HG03135 (cell line): ENCODE measurements at regions not wholly inside any gene's neighbourhood (a gene's known extent, or its start where the extent isn't known, plus 50 kb on each side); places are given as distances from the start of the nearest gene placed in this dataset.
"Not testable (repeated sequence)": the region's sequence is repeated elsewhere in the genome, so short reads cannot be mapped to it uniquely, and the experiment has no call there.

ENCODE experiments used
- ATAC-seq: cut with Tn5 transposase; IDR thresholded peaks from one replicate; pipeline ENCODE4 v1.9.1; 2021; ENCODE audit warnings: mild to moderate bottlenecking, moderate library complexity; ENCODE audit not compliant: unreplicated experiment

DNA sequence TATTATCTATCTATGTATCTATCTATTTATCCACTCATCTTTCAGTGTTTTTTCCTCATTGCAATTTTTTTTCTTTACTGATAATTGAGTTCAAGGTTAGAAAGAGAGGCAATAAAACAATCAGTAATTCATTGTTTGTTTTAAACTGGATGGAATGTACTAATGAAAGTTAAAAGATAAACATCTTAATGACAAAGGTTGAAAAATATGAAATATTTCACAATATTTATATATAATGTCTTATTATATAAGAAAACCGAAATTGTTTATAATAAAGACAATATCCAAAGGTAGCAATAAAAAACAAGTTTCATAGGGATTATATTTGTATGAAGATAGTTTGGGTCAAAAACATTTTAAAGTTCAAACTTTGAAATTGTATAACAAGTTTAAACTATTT, 1015.5 kb upstream of the MIR17HG start:
- no peak for ATAC-seq

DNA sequence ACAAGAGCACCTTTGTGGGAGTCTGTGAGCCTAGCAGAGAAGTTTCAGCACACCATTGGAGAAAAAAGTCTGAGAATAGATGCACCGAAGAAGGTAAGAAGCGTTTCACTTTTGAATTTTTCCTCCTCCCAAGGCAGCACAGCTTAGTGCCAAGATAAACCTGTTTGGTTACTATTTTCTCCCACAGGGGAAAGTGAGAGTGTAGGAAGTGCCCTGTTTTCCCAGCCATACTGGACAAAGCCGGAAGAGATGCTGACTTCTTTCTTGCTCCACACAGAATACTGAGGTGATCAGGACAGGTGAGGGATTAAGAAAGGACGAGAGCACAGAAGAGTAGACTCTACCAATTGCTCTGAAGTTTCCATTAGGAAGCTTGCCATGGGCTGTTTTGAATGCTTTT, 1011.0 kb upstream of the MIR17HG start:
- ATAC-seq = no peak

DNA sequence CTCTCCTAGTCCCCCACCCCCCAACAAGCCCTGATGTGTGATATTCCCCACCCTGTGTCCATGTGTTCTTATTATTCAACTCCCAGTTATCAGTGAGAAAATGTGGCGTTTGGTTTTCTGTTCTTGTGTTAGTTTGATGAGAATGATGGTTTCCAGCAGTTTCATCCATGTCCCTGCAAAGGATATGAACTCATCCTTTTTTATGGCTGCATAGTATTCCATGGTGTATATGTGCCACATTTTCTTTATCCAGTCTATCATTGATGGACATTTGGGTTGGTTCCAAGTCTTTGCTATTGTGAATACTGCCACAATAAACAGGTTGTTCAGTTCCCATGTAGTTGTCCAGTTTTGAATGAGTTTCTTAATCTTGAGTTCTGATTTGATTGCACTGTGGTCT, 1006.1 kb upstream of the MIR17HG start:
- not testable (repeated sequence) for ATAC-seq

DNA sequence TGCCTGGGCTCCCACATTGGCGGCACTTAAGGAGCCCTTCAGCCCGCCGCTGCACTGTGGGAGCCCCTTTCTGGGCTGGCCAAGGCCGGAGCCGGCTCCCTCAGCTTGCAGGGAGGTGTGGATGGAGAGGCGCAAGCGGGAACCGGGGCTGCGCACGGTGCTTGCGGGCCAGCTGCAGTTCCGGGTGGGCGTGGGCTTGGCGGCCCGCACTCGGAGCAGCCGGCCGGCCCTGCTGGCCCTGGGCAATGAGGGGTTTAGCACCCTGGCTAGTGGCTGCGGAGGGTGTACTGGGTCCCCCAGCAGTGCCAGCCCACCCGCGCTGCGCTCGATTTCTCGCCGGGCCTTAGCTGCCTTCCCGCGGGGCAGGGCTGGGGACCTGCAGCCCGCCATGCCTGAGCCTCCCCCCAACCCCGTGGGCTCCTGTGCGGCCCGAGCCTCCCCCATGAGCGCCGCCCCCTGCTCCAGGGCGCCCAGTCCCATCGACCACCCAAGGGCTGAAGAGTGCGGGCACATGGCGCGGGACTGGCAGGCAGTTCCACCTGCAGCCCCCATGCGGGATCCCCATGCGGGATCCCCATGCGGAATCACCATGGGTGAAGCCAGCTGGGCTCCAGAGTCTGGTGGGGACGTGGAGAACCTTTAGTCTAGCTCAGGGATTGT, 998.9 kb upstream of the MIR17HG start:
- ATAC-seq = not testable (repeated sequence)

DNA sequence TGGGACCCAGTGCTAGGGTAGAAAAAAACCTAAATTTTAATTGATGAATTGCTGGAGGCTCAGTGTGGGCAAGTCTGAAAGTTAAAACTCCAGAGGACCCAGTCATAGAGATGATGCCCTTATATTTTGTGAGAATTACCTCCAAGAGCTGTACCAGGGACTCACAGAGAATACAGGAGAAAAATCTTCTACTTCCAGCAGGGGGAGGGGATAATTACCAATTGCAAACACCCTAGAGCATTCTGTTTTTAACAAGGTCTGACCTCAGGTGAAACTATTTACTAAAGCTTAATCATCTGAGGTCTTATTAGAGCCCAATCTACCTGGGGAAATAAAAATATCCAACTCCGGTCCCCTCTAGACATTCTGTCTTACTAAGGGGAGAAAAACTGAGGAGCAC, 994.7 kb upstream of the MIR17HG start:
- ATAC-seq = no peak

DNA sequence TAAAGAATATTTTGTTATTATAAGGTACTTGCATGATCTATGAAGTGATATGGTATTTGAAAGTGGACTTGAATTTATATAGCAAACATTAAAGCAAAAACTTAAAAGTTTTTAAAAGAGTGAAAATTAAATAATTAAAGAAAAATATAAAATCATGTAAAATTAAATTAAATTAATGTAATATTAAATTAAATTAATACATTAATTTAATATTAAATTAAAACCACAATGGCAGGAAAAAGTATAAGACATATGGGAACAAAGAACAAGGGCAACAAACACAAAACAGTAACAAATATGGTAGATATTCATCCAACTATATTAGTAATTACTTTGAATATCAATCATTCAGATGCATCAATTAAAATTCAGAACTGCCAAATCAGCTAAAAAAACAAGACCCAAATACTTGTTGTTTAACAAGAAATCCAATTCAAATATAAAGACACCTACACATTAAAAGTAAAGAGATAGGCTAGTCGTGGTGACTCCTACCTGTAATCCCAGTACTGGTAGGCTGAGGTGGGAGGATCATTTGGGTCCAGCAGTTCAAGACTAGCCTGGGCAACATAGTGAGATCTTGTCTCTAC, 992.2 kb upstream of the MIR17HG start:
- ATAC-seq = no peak

DNA sequence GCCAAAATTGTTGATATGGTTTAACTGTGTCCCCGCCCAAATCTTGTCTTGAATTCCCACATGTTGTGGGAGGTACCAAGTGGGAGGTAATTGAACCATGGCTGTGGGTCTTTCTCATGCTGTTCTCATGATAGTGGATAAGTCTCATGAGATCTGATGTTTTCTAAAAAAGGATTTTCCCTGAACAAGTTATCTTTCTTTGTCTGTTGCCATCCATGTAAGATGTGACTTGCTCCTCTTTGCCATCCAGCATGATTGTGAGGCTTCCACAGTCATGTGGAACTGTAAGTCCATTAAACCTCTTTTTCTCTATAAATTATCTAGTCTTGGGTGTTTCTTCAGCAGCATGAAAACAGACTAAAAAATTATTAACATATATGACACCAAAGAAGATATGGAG, 986.7 kb upstream of the MIR17HG start:
- ATAC-seq = no peak

DNA sequence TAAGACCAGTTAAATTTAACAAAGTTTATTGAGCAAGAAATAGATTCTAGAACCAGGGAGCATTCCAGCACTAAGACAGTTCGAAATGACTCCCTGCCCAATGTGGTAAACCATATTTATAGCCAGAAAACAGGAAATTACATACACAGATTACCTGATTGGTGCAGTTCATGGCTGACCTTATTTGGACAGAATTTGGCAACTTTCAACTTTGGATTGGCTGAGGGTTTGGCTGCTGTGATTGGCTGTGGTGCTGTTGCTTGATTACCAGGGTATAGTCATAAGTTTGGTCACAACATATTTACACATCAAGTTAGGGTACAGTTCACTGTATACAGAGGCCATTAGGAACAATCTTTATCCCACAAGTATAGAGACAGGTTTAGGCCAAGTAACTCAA, 984.8 kb upstream of the MIR17HG start:
- no peak for ATAC-seq

DNA sequence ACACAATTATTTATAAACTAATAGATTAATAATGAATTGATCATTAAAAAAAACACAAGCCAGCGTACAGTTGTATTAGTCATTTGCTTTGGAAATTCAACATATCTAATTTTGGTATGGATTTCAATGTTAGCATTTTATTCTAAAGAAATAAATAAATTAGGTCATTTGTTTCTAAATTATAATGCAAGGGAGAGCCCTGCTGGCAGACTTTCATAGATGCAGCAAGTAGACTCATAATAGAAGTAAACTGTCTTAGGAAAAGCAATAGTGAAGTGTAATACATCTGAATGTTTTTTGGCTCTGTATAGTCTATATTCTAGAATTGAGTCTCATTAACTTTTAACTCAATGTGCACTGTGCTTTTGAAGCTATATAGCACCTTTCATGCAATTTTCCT, 982.4 kb upstream of the MIR17HG start:
- ATAC-seq = no peak

DNA sequence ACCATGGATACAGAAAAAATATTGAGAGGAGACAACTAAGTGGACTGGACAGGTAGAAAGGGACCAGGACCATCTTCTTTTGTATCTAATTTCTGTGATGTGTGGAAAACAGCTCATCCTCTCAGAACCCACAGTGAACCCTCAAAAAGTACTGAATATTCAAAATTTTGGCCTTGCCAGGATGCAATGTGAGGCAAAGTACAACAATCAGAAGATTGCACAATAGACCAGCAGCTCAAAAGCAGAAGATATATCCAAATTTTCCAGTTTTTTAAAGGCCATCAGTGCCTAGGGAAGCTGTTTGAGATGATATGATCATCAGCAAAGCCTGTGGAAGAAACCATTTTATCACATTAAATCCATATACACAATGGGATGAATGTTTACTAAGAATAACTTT, 973.3 kb upstream of the MIR17HG start:
- ATAC-seq = no peak

DNA sequence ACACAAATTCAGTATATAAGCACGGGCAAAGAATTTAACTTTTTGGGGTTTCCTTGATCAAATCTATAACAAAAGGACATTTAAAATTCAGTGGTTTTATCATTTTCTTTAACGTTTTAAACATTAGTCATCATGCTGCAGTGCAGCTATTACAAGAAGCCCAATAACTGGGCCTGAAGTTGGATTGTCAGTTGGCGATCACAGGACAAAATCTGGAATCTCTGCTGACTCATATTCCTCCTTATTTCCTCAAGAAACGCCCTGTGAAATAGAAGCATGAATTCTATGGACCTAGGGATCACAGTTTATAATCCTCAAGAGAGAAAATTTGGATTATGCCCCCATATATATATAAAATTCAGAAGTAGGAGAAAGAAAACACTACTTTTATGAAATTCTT, 971.6 kb upstream of the MIR17HG start:
- no peak for ATAC-seq

DNA sequence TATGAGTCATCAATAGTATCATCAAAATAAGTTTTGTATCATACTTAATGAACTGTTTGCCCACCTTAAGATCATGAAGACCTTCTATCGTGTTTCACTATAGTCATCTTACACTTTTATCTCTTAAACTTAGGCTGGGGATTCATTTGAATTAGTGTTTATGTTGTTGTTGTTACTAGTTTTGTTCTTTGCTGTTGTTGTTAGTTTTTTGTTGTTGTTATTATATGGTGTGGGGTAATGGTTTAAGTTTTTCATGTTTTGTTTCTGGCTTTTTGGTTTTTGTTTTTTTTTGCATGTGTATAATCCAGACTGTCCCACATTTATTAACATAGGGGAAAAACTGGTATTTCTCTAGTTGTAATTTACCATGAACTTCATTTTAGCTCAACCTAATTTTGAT, 965.1 kb upstream of the MIR17HG start:
- ATAC-seq = no peak

DNA sequence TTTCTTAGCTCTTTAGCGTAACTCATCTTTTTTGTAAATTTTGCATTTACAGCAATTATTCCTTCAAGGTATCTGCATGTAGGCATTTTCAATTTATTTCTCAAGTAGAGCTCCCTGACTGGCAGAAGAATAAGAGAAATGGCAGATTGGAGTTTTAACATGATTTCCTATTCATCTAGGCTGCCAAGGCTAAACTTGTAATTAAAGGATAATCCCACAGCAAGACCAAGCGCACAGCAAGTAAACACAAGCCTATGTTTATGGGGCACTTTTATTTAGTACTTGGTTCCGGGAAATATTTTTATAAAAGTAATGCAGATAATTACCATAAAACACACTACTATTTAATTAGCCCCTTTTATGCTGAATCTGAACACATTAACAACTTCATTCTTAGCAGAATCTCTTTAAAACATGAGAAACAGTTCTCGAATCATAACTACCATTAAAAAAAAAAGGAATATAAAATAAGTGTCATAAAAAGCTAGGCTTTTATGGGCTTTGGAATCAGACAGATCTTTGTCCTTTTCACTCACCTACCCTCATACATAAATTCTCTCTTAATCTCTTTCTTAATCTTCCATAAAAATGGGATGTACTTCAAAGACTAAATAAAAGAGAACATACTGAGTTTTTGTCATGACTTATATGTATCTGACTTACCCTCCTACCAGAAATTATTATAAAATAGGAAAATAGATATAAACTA, 961.6 kb upstream of the MIR17HG start:
- no peak for ATAC-seq

DNA sequence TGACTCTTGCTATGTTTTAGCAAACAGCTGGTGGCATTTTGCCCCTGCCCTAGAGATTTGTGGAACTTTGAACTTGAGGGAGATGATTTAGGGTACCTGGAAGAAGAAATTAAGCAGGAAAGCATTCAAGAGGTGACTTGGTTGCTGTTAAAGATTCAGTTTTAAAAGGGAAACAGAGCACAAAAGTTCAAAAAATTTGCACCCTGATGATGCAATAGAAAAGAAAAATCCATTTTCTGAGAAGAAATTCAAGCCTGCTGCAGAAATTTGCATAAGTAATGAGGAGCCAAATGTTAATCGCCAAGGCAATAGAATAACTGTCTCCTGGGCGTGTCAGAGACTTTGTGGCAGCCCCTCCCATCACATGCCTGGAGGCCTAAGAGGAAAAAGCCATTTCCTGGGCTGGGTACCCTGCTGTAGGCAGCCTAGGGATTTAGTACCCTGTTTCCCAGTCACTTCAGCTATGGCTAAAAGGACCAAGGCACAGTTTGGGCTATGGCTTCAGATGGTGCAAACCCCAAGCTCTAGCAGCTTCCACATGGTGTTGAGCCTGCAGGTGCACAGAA, 958.5 kb upstream of the MIR17HG start:
- ATAC-seq = no peak

DNA sequence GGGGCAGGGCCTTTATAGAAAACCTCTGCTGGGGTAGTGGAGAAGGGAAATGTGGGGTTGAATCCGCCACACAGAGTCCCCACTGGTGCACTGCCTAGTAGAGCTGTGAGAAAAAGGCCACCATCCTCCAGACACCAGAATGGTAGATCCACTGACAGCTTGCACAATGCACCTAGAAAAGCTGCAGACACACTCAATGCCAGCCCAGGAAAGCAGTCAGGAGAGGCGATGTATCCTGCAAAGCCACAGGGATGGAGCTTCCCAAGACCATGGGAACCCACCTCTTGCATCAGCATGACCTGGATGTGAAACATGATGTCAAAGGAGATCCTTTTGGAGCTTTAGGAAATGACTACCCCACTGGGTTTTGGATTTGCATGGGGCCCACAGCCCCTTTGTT, 958.0 kb upstream of the MIR17HG start:
- no peak for ATAC-seq

DNA sequence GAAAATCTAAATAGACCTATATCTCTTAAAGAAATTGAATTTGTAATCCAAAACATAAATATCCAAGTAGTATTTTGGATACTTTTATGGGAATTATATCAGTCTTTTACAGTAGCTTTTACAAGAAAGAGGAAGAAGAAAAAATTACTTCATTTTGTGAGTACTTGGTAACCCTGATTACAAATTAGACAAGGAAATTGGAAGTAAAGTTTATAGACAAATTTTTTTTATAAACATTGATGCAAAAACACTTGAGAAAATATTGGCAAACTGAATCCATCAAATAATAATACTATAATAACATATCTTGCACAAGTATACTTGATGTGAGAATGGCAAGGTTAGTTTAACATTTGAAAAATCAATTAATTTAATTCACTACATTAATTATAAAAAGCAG, 954.1 kb upstream of the MIR17HG start:
- ATAC-seq = no peak

DNA sequence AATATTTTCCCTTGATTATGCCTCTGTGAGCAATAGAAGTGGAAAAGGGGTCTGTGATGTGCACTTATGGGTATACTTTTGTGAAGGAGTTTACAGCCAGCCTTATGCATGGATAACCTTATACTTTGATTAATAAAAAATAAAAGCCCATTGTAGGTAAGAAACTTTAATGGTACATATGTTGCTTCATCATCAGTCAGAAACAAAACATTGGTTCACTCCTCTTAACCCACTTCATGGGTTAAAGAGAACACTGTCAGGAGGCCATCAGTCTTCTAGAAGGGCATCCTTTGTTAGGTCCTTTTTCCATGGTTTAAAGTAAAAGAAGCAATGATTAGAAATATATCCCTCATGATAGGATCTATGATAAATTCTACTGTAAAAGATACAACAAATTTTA, 952.1 kb upstream of the MIR17HG start:
- ATAC-seq = no peak

DNA sequence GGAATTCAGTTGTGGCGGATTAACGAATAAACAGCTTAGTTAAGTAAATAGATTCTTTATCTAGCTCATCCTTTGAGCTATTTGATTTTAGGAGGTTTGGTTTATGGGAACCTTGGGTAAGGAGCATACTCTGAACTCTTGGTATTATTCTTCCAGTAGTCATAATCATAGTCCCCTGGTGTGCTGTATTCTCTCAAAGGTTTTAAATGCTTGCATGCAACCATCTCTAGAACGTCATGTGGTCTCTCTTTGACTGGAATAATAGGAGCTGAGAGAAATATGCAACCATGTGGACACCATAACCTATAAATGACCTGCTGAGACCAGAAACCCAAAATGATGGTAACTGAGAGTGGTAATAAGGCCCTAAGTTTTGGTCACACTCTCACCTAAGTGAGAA, 951.6 kb upstream of the MIR17HG start:
- no peak for ATAC-seq

DNA sequence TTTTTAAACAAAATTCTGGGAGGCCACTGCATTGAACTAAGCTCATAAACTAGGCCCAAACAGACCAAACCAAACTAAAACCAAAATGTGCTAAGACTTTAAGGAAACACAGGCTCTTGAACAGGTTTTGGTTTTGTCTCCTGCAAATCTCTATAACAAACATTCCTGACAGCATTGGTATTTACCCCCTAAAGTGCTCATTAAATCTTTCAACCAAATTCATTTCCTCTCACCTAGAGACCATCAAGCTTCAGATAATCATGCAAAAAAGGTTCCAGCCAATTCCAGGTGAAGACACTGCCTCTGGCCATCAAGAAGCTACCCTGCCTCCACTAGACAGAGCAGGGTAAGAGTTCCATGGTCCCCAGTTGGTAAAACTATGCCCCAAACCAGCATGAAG, 951.2 kb upstream of the MIR17HG start:
- no peak for ATAC-seq

DNA sequence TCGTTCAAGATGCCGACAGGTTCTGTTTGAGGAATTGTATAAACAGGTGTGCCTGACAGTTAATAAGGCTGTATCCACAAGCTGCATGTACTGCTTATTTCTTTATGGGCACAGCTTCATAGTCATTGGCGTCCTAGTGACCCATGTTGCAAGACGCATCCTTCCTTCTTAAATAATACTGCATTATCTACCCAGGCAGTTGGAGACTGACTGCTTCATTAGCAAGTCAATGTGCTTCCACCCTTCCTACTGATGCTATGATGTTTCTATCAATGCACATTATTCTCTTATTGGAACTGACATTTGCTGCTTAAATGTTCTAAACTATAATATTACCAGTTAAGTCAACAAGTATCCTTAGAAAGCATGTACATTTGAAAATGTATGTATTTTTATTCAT, 950.0 kb upstream of the MIR17HG start:
- no peak for ATAC-seq

DNA sequence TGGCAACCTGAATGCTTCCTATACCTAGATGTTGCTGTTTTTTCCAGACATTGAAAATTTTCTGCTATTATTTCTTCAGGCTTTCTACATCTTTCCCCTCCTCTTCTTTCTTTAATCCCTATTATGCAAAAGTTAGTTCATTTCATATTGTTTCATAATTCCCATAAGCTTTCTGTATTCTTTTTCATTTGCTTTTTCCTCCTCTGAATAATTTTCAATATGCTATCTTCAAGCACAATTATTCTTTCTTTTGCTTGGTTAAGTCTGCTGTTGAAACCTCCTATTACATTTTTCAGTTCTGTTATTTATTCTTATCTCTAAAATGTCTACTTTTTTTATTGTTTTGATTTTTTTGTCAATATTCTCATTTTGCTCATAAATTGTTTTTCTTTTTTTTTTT, 947.1 kb upstream of the MIR17HG start:
- no peak for ATAC-seq

DNA sequence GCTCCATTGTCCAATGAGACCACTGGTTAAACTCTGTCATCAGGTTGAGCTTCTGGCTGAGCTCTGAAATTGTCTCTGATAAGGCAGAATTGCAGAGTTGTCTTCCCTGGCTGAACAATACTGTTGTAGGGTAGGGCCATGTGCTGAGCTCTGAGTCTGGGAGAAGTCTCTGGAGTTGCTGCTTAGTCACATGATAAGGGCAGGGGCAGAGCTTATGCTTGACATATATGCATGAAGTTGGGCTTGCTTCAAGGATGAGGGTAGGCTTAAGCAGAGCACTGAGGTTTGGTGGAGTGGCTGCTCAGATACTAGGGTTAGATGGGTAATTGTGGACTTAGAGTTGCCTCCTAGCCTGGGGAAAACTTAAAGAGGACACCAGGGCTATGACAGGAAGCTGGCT, 946.3 kb upstream of the MIR17HG start:
- ATAC-seq = no peak
